Heart right ventricle (tissue), 16 donors: ENCODE measurements at regions not wholly inside any gene's neighbourhood (a gene's known extent, or its start where the extent isn't known, plus 50 kb on each side); places are given as distances from the start of the nearest gene placed in this dataset.

Source experiments
- ATAC-seq, 8 donors: fragments of 200-7000 bp; cut with Tn5 transposase; one replicate each; pipeline ENCODE4 v1.9.1; 2020; ENCODE audit warnings: mild to moderate bottlenecking in 8 of 8, moderate library complexity in 8 of 8, moderate number of reproducible peaks in 1 of 8
- DNase-seq, 2 donors: peaks; one replicate each; pipeline ENCODE4 v3.0.0-alpha.2; 2020
- H3K27ac ChIP-seq, 10 donors: fragments of 200-600 bp; sonication (generic) in 2 of 10; one replicate each; pipeline versions ENCODE4 v1.5.0 to v1.8.0; 2020 to 2022; ENCODE audit warnings: mild to moderate bottlenecking in 3 of 10
- H3K27me3 ChIP-seq, 7 donors: fragments of 200-600 bp; one replicate each; pipeline ENCODE4 v1.8.0; 2021 to 2022; ENCODE audit warnings: mild to moderate bottlenecking in 2 of 7
- H3K36me3 ChIP-seq, 9 donors: fragments of 200-600 bp; sonication (generic) in 1 of 9; one replicate each; pipeline versions ENCODE4 v1.5.0 to v1.8.0; 2020 to 2022; ENCODE audit warnings: mild to moderate bottlenecking in 2 of 9
- H3K4me1 ChIP-seq, 9 donors: fragments of 200-600 bp; sonication (generic) in 1 of 9; one replicate each; pipeline versions ENCODE4 v1.5.0 to v1.8.0; 2020 to 2022; ENCODE audit warnings: mild to moderate bottlenecking in 4 of 9
- H3K4me3 ChIP-seq, 10 donors: fragments of 200-600 bp; sonication (generic) in 2 of 10; one replicate each; pipeline versions ENCODE4 v1.5.0 to v1.8.0; 2020 to 2022; ENCODE audit warnings: mild to moderate bottlenecking in 7 of 10, moderate library complexity in 2 of 10
- H3K9me3 ChIP-seq, 11 donors: fragments of 200-600 bp in 10 of 11; sonication (generic) in 2 of 11; one replicate each; pipeline versions ENCODE4 v1.5.0 to v1.8.0; 2013 to 2022; ENCODE audit warnings: mild to moderate bottlenecking in 2 of 11, control low read depth in 1 of 11, moderate library complexity in 1 of 11
- CTCF ChIP-seq, 9 donors: fragments of 200-600 bp; sonication (generic) in 2 of 9; IDR thresholded peaks; one replicate each; pipeline versions ENCODE4 v1.5.0 to v1.8.0; 2021 to 2022; ENCODE audit warnings: antibody characterized with exemption in 9 of 9, mild to moderate bottlenecking in 5 of 9, moderate library complexity in 1 of 9
- WGBS, 2 donors: extraction: QIAGEN DNeasy Blood & Tissue Kit; methylation state at CpG; one replicate each; pipeline ENCODE4 v1.1.7; 2013; ENCODE audit warnings: inconsistent platforms in 1 of 2; 5-methylcytosine and 5-hydroxymethylcytosine counted together
- intact Hi-C, 10 donors: fragments of 100-400 bp; cut with DNase I; formaldehyde crosslinking; loops; one replicate each; pipeline versions ENCODE4 v1.11.1 to v1.14.2; 2022
- donor health status: Arrhythmogenic right ventricular cardiomyopathy.
- donor health status: ischemic (EF 13 %, LVEDD 7.1; RV severe dilation, severe dysfunction).
- donor health status: healthy with polysubstance abuse.
- donor health status: DM: no; HTN: yes; CAD: no.
- donor health status: DM: no; HTN: no; CAD: no.
- donor health status: ischemic (EF 25% LVEDD 6.9; RV normal size, moderate dysfunction).
- donor health status: ischemic (EF 25% LVEDD 5.7; RV mildly dilated, moderate dysfunction).
- donor health status: healthy.
- donor health status: DM: yes; HTN: yes; CAD: no.
- donor health status: Ischemic cardiomyopathy.
- donor health status: ischemic (EF 35%, LVEDD 5.7; RV mildly dilated, moderate dysfunction).
- donor health status: nonischemic (EF 11% LVEDD 7.7; RV severe dilation, severe dysfunction).
- donor health status: DM: yes; HTN: yes; CAD: no.
- donor health status: PGD.
- donor health status: ischemic (EF 29% LVEDD 5.4; RV normal size, mild dysfunction).
- donor health status: nonischemic (EF 23%, LVEDD 6.1; RV moderate dilation, normal function).

- Histone ChIP-seq H3K9me3 (no peaks in the 10 kb centered on the region), H3K4me3 (no peak overlapping the region), H3K36me3 (no peaks in the 10 kb centered on the region), H3K27ac (no peak overlapping the region), H3K4me1 (no peaks in the 10 kb centered on the region), H3K27me3 (no peaks in the 10 kb centered on the region)
- WGBS, 2 donors, result 85 to 86% methylated on average over 2 of the region's 2 CpGs
- DNase-seq (no peak), ATAC-seq (no peak)
- TF ChIP-seq CTCF (IDR thresholded peaks at IDR 0.05), result no peak
- intact Hi-C loops, result no loop called here
Measured at GRCh38 chr6:19752746-19753145, 84.4 kb upstream of the ID4 start.

- Histone ChIP-seq H3K27me3 (no peaks in the 10 kb centered on the region), H3K4me3 (no peak overlapping the region), H3K4me1 (no peaks in the 10 kb centered on the region), H3K9me3 (no peaks in the 10 kb centered on the region), H3K36me3 (no peaks in the 10 kb centered on the region), H3K27ac (no peak overlapping the region)
- intact Hi-C loops, result no loop called here
- DNase-seq, result no peak
- WGBS, 2 donors, result 40 to 48% methylated on average over 5 of the region's 5 CpGs
- no peak for ATAC-seq
- TF ChIP-seq CTCF (IDR thresholded peaks at IDR 0.05), result no peak
Measured at GRCh38 chr6:19753826-19754225, 83.3 kb upstream of the ID4 start.

- Histone ChIP-seq H3K4me1 (no peaks in the 10 kb centered on the region), H3K27ac (no peak overlapping the region), H3K27me3 (no peaks in the 10 kb centered on the region), H3K36me3 (no peaks in the 10 kb centered on the region), H3K9me3 (no peaks in the 10 kb centered on the region), H3K4me3 (no peak overlapping the region)
- 83 to 84% methylated on average over 2 of the region's 2 CpGs for WGBS, 2 donors
- intact Hi-C loops, result no loop called here
- no peak for DNase-seq
- ATAC-seq, result no peak
- no peak for TF ChIP-seq CTCF (IDR thresholded peaks at IDR 0.05)
Measured at GRCh38 chr6:19754686-19755085, 82.5 kb upstream of the ID4 start.

- DNase-seq (no peak), ATAC-seq (no peak)
- no peak for TF ChIP-seq CTCF (IDR thresholded peaks at IDR 0.05)
- no peak overlapping the region for H3K27ac ChIP-seq
- intact Hi-C loops, result no loop called here
- no peaks in the 10 kb centered on the region for H3K27me3 ChIP-seq
- H3K36me3 ChIP-seq, result no peaks in the 10 kb centered on the region
- 43 to 82% methylated on average over 1 of the region's 1 CpG for WGBS, 2 donors
- no peaks in the 10 kb centered on the region for H3K9me3 ChIP-seq
- no peaks in the 10 kb centered on the region for H3K4me1 ChIP-seq
- no peak overlapping the region for H3K4me3 ChIP-seq
Measured at GRCh38 chr6:19755181-19755580, 82.0 kb upstream of the ID4 start.

GRCh38 chr6:19757036-19757435 is 80.1 kb upstream of the ID4 start:
- Histone ChIP-seq H3K36me3 (no peaks in the 10 kb centered on the region), H3K4me3 (no peak overlapping the region), H3K27ac (no peak overlapping the region), H3K9me3 (no peaks in the 10 kb centered on the region), H3K4me1 (no peaks in the 10 kb centered on the region), H3K27me3 (no peaks in the 10 kb centered on the region)
- DNase-seq (no peak), ATAC-seq (no peak)
- 54% methylated on average over 2 of the region's 2 CpGs for WGBS, 2 donors
- no peak for TF ChIP-seq CTCF (IDR thresholded peaks at IDR 0.05)
- intact Hi-C loops, result no loop called here
